Spleen (tissue), 7 donors: ENCODE measurements at regions not wholly inside any gene's neighbourhood (a gene's known extent, or its start where the extent isn't known, plus 50 kb on each side); places are given as distances from the start of the nearest gene placed in this dataset.

Experiments used
- POLR2A ChIP-seq, 3 donors: fragments of 450-650 bp; IDR thresholded peaks; one replicate each; pipeline ENCODE4 v1.5.1; 2017; ENCODE audit warnings: antibody characterized with exemption in 3 of 3, mild to moderate bottlenecking in 1 of 3
- POLR2AphosphoS5 ChIP-seq, 3 donors: sonication (generic); formaldehyde crosslinking; IDR thresholded peaks; one replicate each; pipeline ENCODE4 v1.5.1; 2017; ENCODE audit warnings: antibody characterized with exemption in 3 of 3
- TF ChIP-seq, protein P1 (sequence below), 11 experiments: fragments of 200-600 bp in 7 of 11; fragments of 450-650 bp in 4 of 11; sonication (generic) in 4 of 11; IDR thresholded peaks in 8 of 11; conservative IDR thresholded peaks in 3 of 11; 1 replicate in 7 of 11; 2 replicates in 4 of 11; pipeline versions ENCODE4 v1.4.0 to v1.8.0; 2016 to 2021; ENCODE audit warnings: antibody characterized with exemption in 11 of 11, inconsistent platforms in 4 of 11, mild to moderate bottlenecking in 1 of 11
- donor health status: DM: no; HTN: no; CAD: no; lungs with moderate emphysema.
- donor health status: DM: no; HTN: no; CAD: no.
- donor health status: DM: no; HTN: no; CAD: no.

GRCh38 chr5:173451031-173451430 is 122.8 kb upstream of the STC2 start:
- TF ChIP-seq, protein P1, sequence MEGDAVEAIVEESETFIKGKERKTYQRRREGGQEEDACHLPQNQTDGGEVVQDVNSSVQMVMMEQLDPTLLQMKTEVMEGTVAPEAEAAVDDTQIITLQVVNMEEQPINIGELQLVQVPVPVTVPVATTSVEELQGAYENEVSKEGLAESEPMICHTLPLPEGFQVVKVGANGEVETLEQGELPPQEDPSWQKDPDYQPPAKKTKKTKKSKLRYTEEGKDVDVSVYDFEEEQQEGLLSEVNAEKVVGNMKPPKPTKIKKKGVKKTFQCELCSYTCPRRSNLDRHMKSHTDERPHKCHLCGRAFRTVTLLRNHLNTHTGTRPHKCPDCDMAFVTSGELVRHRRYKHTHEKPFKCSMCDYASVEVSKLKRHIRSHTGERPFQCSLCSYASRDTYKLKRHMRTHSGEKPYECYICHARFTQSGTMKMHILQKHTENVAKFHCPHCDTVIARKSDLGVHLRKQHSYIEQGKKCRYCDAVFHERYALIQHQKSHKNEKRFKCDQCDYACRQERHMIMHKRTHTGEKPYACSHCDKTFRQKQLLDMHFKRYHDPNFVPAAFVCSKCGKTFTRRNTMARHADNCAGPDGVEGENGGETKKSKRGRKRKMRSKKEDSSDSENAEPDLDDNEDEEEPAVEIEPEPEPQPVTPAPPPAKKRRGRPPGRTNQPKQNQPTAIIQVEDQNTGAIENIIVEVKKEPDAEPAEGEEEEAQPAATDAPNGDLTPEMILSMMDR (IDR thresholded peaks at IDR 0.05 in 8 of 11, conservative IDR thresholded peaks at IDR 0.05 in 3 of 11): peak in 3 of 11 experiments; percentile 13 to 25 (median 23)
- no peak for TF ChIP-seq POLR2A (IDR thresholded peaks at IDR 0.05)
- no peak for TF ChIP-seq POLR2AphosphoS5 (IDR thresholded peaks at IDR 0.05)
